ENCODE measurements at regions not wholly inside any gene's neighbourhood (a gene's known extent, or its start where the extent isn't known, plus 50 kb on each side); places are given as distances from the start of the nearest gene placed in this dataset.

DNA sequence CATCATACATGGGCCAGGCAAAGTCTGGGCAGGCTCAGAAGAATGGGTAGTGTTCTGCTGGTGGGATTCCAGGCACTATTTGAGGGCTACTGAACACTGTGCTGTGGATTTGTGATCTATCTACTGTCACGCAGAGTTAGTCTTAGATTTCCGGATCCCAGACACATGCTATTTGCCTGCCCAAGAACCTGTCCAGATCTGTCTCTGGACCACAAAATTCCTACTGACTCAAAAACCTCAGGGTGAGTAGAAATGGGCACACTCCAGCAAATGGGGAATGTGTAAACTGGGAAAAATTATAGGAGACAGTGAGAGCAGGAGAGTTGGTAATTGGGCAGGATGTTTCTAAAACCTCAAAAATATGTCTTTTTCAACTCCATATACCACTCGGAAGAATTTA lies 129.9 kb downstream of the GALC start:
- H3K4me3 ChIP-seq, result no peak overlapping the region
- H3K27me3 ChIP-seq (ENCODE audit: insufficient read depth, low read depth), result no peaks in the 10 kb centered on the region
- H3K4me2 ChIP-seq, result no peak overlapping the region
- H2AFZ ChIP-seq, result no peak overlapping the region
- no peaks in the 10 kb centered on the region for H4K20me1 ChIP-seq (ENCODE audit: insufficient read depth)
- H3K9me2 ChIP-seq (ENCODE audit: insufficient read depth), result no peaks in the 10 kb centered on the region
- no peak for TF ChIP-seq EZH2 (IDR thresholded peaks at IDR 0.05; ENCODE audit: low read depth)
- TF ChIP-seq, protein P1, sequence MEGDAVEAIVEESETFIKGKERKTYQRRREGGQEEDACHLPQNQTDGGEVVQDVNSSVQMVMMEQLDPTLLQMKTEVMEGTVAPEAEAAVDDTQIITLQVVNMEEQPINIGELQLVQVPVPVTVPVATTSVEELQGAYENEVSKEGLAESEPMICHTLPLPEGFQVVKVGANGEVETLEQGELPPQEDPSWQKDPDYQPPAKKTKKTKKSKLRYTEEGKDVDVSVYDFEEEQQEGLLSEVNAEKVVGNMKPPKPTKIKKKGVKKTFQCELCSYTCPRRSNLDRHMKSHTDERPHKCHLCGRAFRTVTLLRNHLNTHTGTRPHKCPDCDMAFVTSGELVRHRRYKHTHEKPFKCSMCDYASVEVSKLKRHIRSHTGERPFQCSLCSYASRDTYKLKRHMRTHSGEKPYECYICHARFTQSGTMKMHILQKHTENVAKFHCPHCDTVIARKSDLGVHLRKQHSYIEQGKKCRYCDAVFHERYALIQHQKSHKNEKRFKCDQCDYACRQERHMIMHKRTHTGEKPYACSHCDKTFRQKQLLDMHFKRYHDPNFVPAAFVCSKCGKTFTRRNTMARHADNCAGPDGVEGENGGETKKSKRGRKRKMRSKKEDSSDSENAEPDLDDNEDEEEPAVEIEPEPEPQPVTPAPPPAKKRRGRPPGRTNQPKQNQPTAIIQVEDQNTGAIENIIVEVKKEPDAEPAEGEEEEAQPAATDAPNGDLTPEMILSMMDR (conservative IDR thresholded peaks at IDR 0.05), result no peak
- no peaks in the 10 kb centered on the region for H3K4me1 ChIP-seq (replicated peaks; ENCODE audit: insufficient read depth)
- intact Hi-C loops (cut with micrococcal nuclease; ENCODE audit: unreplicated experiment), result no loop called here
- no peaks in the 10 kb centered on the region for H3F3A ChIP-seq (ENCODE audit: insufficient read depth, low read depth)
- CTCF ChIA-PET, result no interaction called here
- no peak for DNase-seq
- H3K79me2 ChIP-seq (ENCODE audit: low read depth), result no peaks in the 10 kb centered on the region
- H3K27ac ChIP-seq, result no peak overlapping the region
- POLR2A ChIA-PET (ENCODE audit: unreplicated experiment), result no interaction called here
- no peaks in the 10 kb centered on the region for H3K36me3 ChIP-seq (ENCODE audit: low read depth)
- no TSS peak for BruUV-seq (replicated peaks)
- H3K9me3 ChIP-seq (ENCODE audit: insufficient read depth, low read depth), result no peaks in the 10 kb centered on the region

DNA sequence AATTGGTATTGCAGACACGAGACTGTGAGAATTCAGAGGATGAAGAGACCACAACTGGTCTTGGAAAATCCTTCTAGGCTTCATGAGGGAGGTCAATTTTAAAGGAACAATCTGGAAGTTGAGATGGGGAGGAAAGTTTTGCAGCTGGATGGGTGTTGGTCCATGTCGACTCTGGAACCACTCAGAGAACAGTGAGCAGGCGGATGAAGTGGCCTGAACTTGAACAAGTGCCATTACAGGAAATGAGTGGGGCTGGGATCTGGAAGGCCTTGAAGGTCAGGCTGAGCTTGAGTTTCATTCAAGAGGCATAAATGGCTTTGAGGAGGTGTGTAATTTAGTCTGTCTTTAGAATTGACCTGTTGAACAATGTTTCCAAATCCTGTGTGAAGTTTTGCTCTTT lies 140.9 kb downstream of the GALC start:
- Histone ChIP-seq H3K4me1 (replicated peaks; ENCODE audit: insufficient read depth) (no peaks in the 10 kb centered on the region), H3F3A (ENCODE audit: insufficient read depth, low read depth) (no peaks in the 10 kb centered on the region), H3K79me2 (ENCODE audit: low read depth) (no peaks in the 10 kb centered on the region), H3K27ac (no peak overlapping the region), H3K36me3 (ENCODE audit: low read depth) (no peaks in the 10 kb centered on the region), H3K4me3 (no peak overlapping the region), H4K20me1 (ENCODE audit: insufficient read depth) (no peaks in the 10 kb centered on the region), H3K27me3 (ENCODE audit: insufficient read depth, low read depth) (no peaks in the 10 kb centered on the region), H3K4me2 (no peak overlapping the region), H2AFZ (no peak overlapping the region), H3K9me2 (ENCODE audit: insufficient read depth) (no peaks in the 10 kb centered on the region), H3K9me3 (ENCODE audit: insufficient read depth, low read depth) (no peaks in the 10 kb centered on the region)
- DNase-seq, result no peak
- CTCF ChIA-PET, result no interaction called here
- no peak for TF ChIP-seq EZH2 (IDR thresholded peaks at IDR 0.05; ENCODE audit: low read depth)
- TF ChIP-seq, protein P1 (conservative IDR thresholded peaks at IDR 0.05), result no peak
- no TSS peak for BruUV-seq (replicated peaks)
- intact Hi-C loops (cut with micrococcal nuclease; ENCODE audit: unreplicated experiment), result no loop called here
- POLR2A ChIA-PET (ENCODE audit: unreplicated experiment), result no interaction called here

DNA sequence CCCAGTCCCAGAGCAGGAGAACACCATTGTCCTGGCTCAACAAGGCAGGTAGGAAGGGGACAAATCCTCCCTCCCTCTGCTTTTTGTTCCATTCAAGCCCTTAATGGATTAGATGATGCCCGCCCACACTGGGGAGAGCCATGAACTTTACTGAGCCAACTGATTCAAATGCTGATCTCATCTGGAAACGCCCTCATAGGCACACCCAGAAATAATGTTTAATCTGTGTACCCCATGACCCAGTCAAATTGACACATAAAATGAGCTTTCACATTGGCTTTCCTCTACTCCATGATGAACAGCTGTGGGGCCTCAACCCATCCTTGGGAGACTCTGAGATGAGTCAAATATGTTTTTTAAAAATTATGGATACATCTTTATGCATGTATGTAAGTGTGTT lies 141.8 kb downstream of the GALC start:
- Histone ChIP-seq H3K79me2 (ENCODE audit: low read depth) (no peaks in the 10 kb centered on the region), H4K20me1 (ENCODE audit: insufficient read depth) (no peaks in the 10 kb centered on the region), H3K4me3 (no peak overlapping the region), H3K9me3 (ENCODE audit: insufficient read depth, low read depth) (no peaks in the 10 kb centered on the region), H3K27me3 (ENCODE audit: insufficient read depth, low read depth) (no peaks in the 10 kb centered on the region), H2AFZ (no peak overlapping the region), H3K4me2 (no peak overlapping the region), H3K9me2 (ENCODE audit: insufficient read depth) (no peaks in the 10 kb centered on the region), H3K4me1 (replicated peaks; ENCODE audit: insufficient read depth) (no peaks in the 10 kb centered on the region), H3K36me3 (ENCODE audit: low read depth) (no peaks in the 10 kb centered on the region), H3K27ac (no peak overlapping the region), H3F3A (ENCODE audit: insufficient read depth, low read depth) (no peaks in the 10 kb centered on the region)
- ChIA-PET POLR2A (ENCODE audit: unreplicated experiment) (no interaction called here), CTCF (no interaction called here)
- TF ChIP-seq, protein P1 (conservative IDR thresholded peaks at IDR 0.05), result no peak
- TF ChIP-seq EZH2 (IDR thresholded peaks at IDR 0.05; ENCODE audit: low read depth), result no peak
- DNase-seq, result no peak
- no TSS peak for BruUV-seq (replicated peaks)
- intact Hi-C loops (cut with micrococcal nuclease; ENCODE audit: unreplicated experiment), result no loop called here

Measured in PC-9 (cell line).